Erythroblast (primary cell): ENCODE measurements at regions not wholly inside any gene's neighbourhood (a gene's known extent, or its start where the extent isn't known, plus 50 kb on each side); places are given as distances from the start of the nearest gene placed in this dataset.

ENCODE experiments used
- GATA1 ChIP-seq: IDR thresholded peaks from 2 replicates; pipeline ENCODE4 v1.6.1; 2011; ENCODE audit warnings: low read depth, mild to moderate bottlenecking, control low read depth, low read length, moderate library complexity
- POLR2A ChIP-seq: IDR thresholded peaks from 2 replicates; pipeline ENCODE4 v1.6.1; 2011; ENCODE audit warnings: mild to moderate bottlenecking, low read length

- TF ChIP-seq POLR2A (no peak), GATA1 (no peak)
Measured at GRCh38 chr10:114718374-114718773, 60.3 kb upstream of the ABLIM1 start.
